Spleen (tissue), 11 donors: ENCODE measurements at regions not wholly inside any gene's neighbourhood (a gene's known extent, or its start where the extent isn't known, plus 50 kb on each side); places are given as distances from the start of the nearest gene placed in this dataset.

Source experiments
- DNase-seq: peaks from one replicate; pipeline ENCODE4 v3.0.0-alpha.2; 2020
- H3K27ac ChIP-seq, 8 donors: fragments of 200-600 bp; sonication (generic) in 7 of 8; 1 replicate in 4 of 8; 2 replicates in 4 of 8; pipeline versions ENCODE4 v1.5.0 to v1.8.0; 2016 to 2021; ENCODE audit warnings: inconsistent platforms in 4 of 8, mild to moderate bottlenecking in 4 of 8, moderate library complexity in 1 of 8
- H3K27me3 ChIP-seq, 7 donors: fragments of 200-600 bp; sonication (generic) in 6 of 7; replicated peaks in 1 of 7; 1 replicate in 4 of 7; 2 replicates in 3 of 7; pipeline versions ENCODE4 v1.5.0 to v1.8.0; 2016 to 2021; ENCODE audit warnings: inconsistent platforms in 3 of 7, mild to moderate bottlenecking in 1 of 7
- H3K36me3 ChIP-seq, 6 donors: fragments of 200-600 bp; sonication (generic) in 5 of 6; 1 replicate in 4 of 6; 2 replicates in 2 of 6; pipeline versions ENCODE4 v1.5.0 to v1.8.0; 2016 to 2021; ENCODE audit warnings: inconsistent platforms in 2 of 6
- H3K4me1 ChIP-seq, 6 donors: fragments of 200-600 bp; sonication (generic) in 5 of 6; 1 replicate in 3 of 6; 2 replicates in 3 of 6; pipeline versions ENCODE4 v1.5.0 to v1.8.0; 2016 to 2021; ENCODE audit warnings: inconsistent platforms in 3 of 6
- H3K4me3 ChIP-seq, 8 donors: fragments of 200-600 bp; sonication (generic) in 7 of 8; 1 replicate in 4 of 8; 2 replicates in 4 of 8; pipeline versions ENCODE4 v1.5.0 to v1.8.0; 2016 to 2021; ENCODE audit warnings: inconsistent platforms in 4 of 8, mild to moderate bottlenecking in 4 of 8, moderate library complexity in 2 of 8
- H3K9me3 ChIP-seq, 8 donors: fragments of 200-600 bp; sonication (generic) in 7 of 8; 1 replicate in 4 of 8; 2 replicates in 4 of 8; pipeline versions ENCODE4 v1.5.0 to v1.8.0; 2016 to 2021; ENCODE audit warnings: inconsistent platforms in 4 of 8
- POLR2A ChIP-seq, 3 donors: fragments of 450-650 bp; IDR thresholded peaks; one replicate each; pipeline ENCODE4 v1.5.1; 2017; ENCODE audit warnings: antibody characterized with exemption in 3 of 3, mild to moderate bottlenecking in 1 of 3
- POLR2AphosphoS5 ChIP-seq, 3 donors: sonication (generic); formaldehyde crosslinking; IDR thresholded peaks; one replicate each; pipeline ENCODE4 v1.5.1; 2017; ENCODE audit warnings: antibody characterized with exemption in 3 of 3
- WGBS, 5 donors: extraction: QIAGEN DNeasy Blood & Tissue Kit in 3 of 5; methylation state at CpG; one replicate each; pipeline versions ENCODE4 v1.1.5 to v1.1.7; 2013 to 2018; 5-methylcytosine and 5-hydroxymethylcytosine counted together
- intact Hi-C: fragments of 100-400 bp; cut with DNase I; formaldehyde crosslinking; loops from one replicate; pipeline ENCODE4 v1.15.0; 2023; ENCODE audit warnings: low total_unique reads
- TF ChIP-seq, protein P1 (sequence below), 11 experiments: fragments of 200-600 bp in 7 of 11; fragments of 450-650 bp in 4 of 11; sonication (generic) in 4 of 11; IDR thresholded peaks in 8 of 11; conservative IDR thresholded peaks in 3 of 11; 1 replicate in 7 of 11; 2 replicates in 4 of 11; pipeline versions ENCODE4 v1.4.0 to v1.8.0; 2016 to 2021; ENCODE audit warnings: antibody characterized with exemption in 11 of 11, inconsistent platforms in 4 of 11, mild to moderate bottlenecking in 1 of 11
- donor health status: healthy with polysubstance abuse.
- donor health status: DM: no; HTN: no; CAD: no; lungs with moderate emphysema.
- donor health status: DM: no; HTN: no; CAD: no.
- donor health status: Bipolar disorder and iron deficiency.
- donor health status: healthy.
- donor health status: DM: no; HTN: no; CAD: no.
- donor health status: DM: yes; HTN: yes; CAD: no.

GRCh38 chr1:95475686-95476457 is 241.9 kb downstream of the RWDD3 start:
- intact Hi-C loops = no loop called here
- no peak overlapping the region for H3K4me3 ChIP-seq
- TF ChIP-seq POLR2A (IDR thresholded peaks at IDR 0.05) = no peak
- TF ChIP-seq, protein P1, sequence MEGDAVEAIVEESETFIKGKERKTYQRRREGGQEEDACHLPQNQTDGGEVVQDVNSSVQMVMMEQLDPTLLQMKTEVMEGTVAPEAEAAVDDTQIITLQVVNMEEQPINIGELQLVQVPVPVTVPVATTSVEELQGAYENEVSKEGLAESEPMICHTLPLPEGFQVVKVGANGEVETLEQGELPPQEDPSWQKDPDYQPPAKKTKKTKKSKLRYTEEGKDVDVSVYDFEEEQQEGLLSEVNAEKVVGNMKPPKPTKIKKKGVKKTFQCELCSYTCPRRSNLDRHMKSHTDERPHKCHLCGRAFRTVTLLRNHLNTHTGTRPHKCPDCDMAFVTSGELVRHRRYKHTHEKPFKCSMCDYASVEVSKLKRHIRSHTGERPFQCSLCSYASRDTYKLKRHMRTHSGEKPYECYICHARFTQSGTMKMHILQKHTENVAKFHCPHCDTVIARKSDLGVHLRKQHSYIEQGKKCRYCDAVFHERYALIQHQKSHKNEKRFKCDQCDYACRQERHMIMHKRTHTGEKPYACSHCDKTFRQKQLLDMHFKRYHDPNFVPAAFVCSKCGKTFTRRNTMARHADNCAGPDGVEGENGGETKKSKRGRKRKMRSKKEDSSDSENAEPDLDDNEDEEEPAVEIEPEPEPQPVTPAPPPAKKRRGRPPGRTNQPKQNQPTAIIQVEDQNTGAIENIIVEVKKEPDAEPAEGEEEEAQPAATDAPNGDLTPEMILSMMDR (IDR thresholded peaks at IDR 0.05 in 8 of 11, conservative IDR thresholded peaks at IDR 0.05 in 3 of 11) = no peak
- TF ChIP-seq POLR2AphosphoS5 (IDR thresholded peaks at IDR 0.05) = no peak
- WGBS, 5 donors = 76 to 88% (median 82%) methylated on average over 3 of the region's 3 CpGs
- no peaks in the 10 kb centered on the region for H3K27me3 ChIP-seq
- H3K27ac ChIP-seq = no peak overlapping the region
- no peaks in the 10 kb centered on the region for H3K36me3 ChIP-seq
- no peaks in the 10 kb centered on the region for H3K4me1 ChIP-seq
- DNase-seq = no peak
- peaks cover 0 to 43% (median 7%) of the 10 kb centered on the region in 8 donors for H3K9me3 ChIP-seq

GRCh38 chr1:95496307-95496706 is 262.3 kb downstream of the RWDD3 start:
- 88 to 94% (median 91%) methylated on average over 6 of the region's 6 CpGs for WGBS, 5 donors

GRCh38 chr1:95496773-95497172 is 262.8 kb downstream of the RWDD3 start:
- Histone ChIP-seq H3K4me3 (no peak overlapping the region), H3K4me1 (no peaks in the 10 kb centered on the region), H3K9me3 (no peaks in the 10 kb centered on the region), H3K27me3 (no peaks in the 10 kb centered on the region), H3K27ac (no peak overlapping the region), H3K36me3 (no peaks in the 10 kb centered on the region)
- intact Hi-C loops = no loop called here
- TF ChIP-seq, protein P1 (IDR thresholded peaks at IDR 0.05 in 8 of 11, conservative IDR thresholded peaks at IDR 0.05 in 3 of 11) = no peak
- TF ChIP-seq POLR2A (IDR thresholded peaks at IDR 0.05) = no peak
- no peak for TF ChIP-seq POLR2AphosphoS5 (IDR thresholded peaks at IDR 0.05)
- no peak for DNase-seq
- WGBS, 5 donors = 77 to 87% (median 84%) methylated on average over 6 of the region's 6 CpGs

More at GRCh38 chr1:95496307-95496706, 262.3 kb downstream of the RWDD3 start:
- no peak for TF ChIP-seq POLR2A (IDR thresholded peaks at IDR 0.05)
- no peak for TF ChIP-seq POLR2AphosphoS5 (IDR thresholded peaks at IDR 0.05)
- TF ChIP-seq, protein P1 (IDR thresholded peaks at IDR 0.05 in 8 of 11, conservative IDR thresholded peaks at IDR 0.05 in 3 of 11) = no peak
- H3K36me3 ChIP-seq = no peaks in the 10 kb centered on the region
- H3K27me3 ChIP-seq = no peaks in the 10 kb centered on the region
- peaks cover 0 to 3% (median 0%) of the 10 kb centered on the region in 8 donors for H3K9me3 ChIP-seq
- no peak overlapping the region for H3K4me3 ChIP-seq
- intact Hi-C loops = no loop called here
- no peak overlapping the region for H3K27ac ChIP-seq
- H3K4me1 ChIP-seq = no peaks in the 10 kb centered on the region
- no peak for DNase-seq

DNA sequence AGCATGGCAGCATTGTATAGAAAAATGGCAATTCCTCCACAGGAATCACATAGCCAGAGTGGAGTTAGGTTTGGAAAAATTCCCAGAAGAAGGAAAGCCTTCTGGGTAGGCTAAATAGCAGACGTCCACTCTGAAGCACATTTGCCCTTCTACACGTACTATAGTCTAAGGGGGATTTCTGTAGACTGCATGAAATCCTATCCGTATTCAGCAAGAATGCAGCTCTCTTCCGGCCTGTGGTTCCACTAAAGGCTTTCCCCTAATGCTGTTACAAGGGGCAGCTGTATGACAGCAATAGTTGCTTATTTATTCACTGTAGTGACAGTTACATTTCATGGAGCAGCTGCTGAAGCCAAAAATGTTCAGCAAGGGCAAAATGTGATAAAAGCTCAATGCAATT is 263.6 kb downstream of the RWDD3 start:
- intact Hi-C loops = no loop called here
- Histone ChIP-seq H3K4me1 (no peaks in the 10 kb centered on the region), H3K9me3 (no peaks in the 10 kb centered on the region), H3K27ac (no peak overlapping the region), H3K4me3 (no peak overlapping the region), H3K36me3 (no peaks in the 10 kb centered on the region), H3K27me3 (no peaks in the 10 kb centered on the region)
- WGBS, 5 donors = 73 to 90% (median 82%) methylated on average over 4 of the region's 4 CpGs
- no peak for DNase-seq
- TF ChIP-seq POLR2A (IDR thresholded peaks at IDR 0.05) (no peak), POLR2AphosphoS5 (IDR thresholded peaks at IDR 0.05) (no peak)
- TF ChIP-seq, protein P1 (IDR thresholded peaks at IDR 0.05 in 8 of 11, conservative IDR thresholded peaks at IDR 0.05 in 3 of 11) = no peak
